Kidney (tissue), 13 donors: ENCODE measurements at regions not wholly inside any gene's neighbourhood (a gene's known extent, or its start where the extent isn't known, plus 50 kb on each side); places are given as distances from the start of the nearest gene placed in this dataset.
"Not testable (repeated sequence)": the region's sequence is repeated elsewhere in the genome, so short reads cannot be mapped to it uniquely, and the experiment has no call there.

Experiments used
- DNase-seq, 5 donors: peaks; one replicate each; pipeline ENCODE4 v3.0.0-alpha.2; 2013 to 2020
- FAIRE-seq: peaks from 2 replicates; lab custom pipeline; 2012; peaks lifted over from hg19 to GRCh38; lab: Jason Lieb, UNC
- H3K27ac ChIP-seq, 2 donors: one replicate each; pipeline ENCODE4 v1.7.0; 2013; ENCODE audit warnings: low read depth in 2 of 2, low read length in 2 of 2, inconsistent platforms in 1 of 2
- H3K27me3 ChIP-seq: one replicate; pipeline ENCODE4 v1.7.1; 2013; ENCODE audit warnings: low read length, inconsistent platforms; ENCODE audit not compliant: control insufficient read depth, insufficient read depth
- H3K36me3 ChIP-seq, 3 donors: one replicate each; pipeline versions ENCODE4 v1.7.0 to v1.7.1; 2013; ENCODE audit warnings: low read length in 3 of 3, control low read depth in 1 of 3, inconsistent platforms in 1 of 3; ENCODE audit not compliant: insufficient read depth in 3 of 3, control insufficient read depth in 2 of 3
- H3K4me1 ChIP-seq, 3 donors: one replicate each; pipeline versions ENCODE4 v1.7.0 to v1.7.1; 2013; ENCODE audit warnings: low read length in 3 of 3, inconsistent platforms in 1 of 3, low read depth in 1 of 3; ENCODE audit not compliant: control insufficient read depth in 2 of 3, insufficient read depth in 2 of 3
- H3K4me3 ChIP-seq, 3 donors: one replicate each; pipeline versions ENCODE4 v1.7.0 to v1.8.1; 2013; ENCODE audit warnings: low read length in 3 of 3, control low read depth in 1 of 3, inconsistent platforms in 1 of 3
- H3K9ac ChIP-seq, 3 donors: one replicate each; pipeline versions ENCODE4 v1.7.0 to v1.7.1; 2013; ENCODE audit warnings: low read length in 3 of 3, control low read depth in 1 of 3, inconsistent platforms in 1 of 3
- H3K9me3 ChIP-seq, 3 donors: one replicate each; pipeline versions ENCODE4 v1.7.0 to v1.7.1; 2013; ENCODE audit warnings: low read length in 3 of 3, control low read depth in 1 of 3, inconsistent platforms in 1 of 3; ENCODE audit not compliant: control insufficient read depth in 2 of 3, insufficient read depth in 1 of 3
- CTCF ChIP-seq: IDR thresholded peaks from 3 replicates; pipeline ENCODE4 v1.5.1; 2012; ENCODE audit warnings: mild to moderate bottlenecking, moderate library complexity, borderline replicate concordance; ENCODE audit not compliant: insufficient read depth; ENCODE audit errors: extremely low read depth
- intact Hi-C: fragments of 100-400 bp; cut with DNase I; formaldehyde crosslinking; loops from one replicate; pipeline ENCODE4 v1.11.1; 2022
- donor health status: control.
- donor health status: control.
- donor health status: control.
- donor health status: control.
- donor health status: control.
- donor health status: DM: yes; HTN: yes; CAD: no.
- donor health status: Normal renal cell carcinoma (clear cell type).

- Histone ChIP-seq H3K9ac (no peak overlapping the region), H3K36me3 (no peaks in the 10 kb centered on the region), H3K4me3 (no peak overlapping the region), H3K9me3 (no peaks in the 10 kb centered on the region), H3K4me1 (no peaks in the 10 kb centered on the region), H3K27ac (no peak overlapping the region), H3K27me3 (no peaks in the 10 kb centered on the region)
- intact Hi-C loops, result no loop called here
- DNase-seq, result peak in 1 of 5 donors; percentile 63
- TF ChIP-seq CTCF, result no peak
- no peak for FAIRE-seq
Measured at GRCh38 chr11:70597751-70598625, 199.7 kb downstream of the CTTN start.

GRCh38 chr11:70600911-70601415, 202.6 kb downstream of the CTTN start:
- H3K36me3 ChIP-seq, H3K9me3 ChIP-seq, H3K27me3 ChIP-seq, H3K27ac ChIP-seq, H3K4me1 ChIP-seq, H3K9ac ChIP-seq, H3K4me3 ChIP-seq, FAIRE-seq, intact Hi-C loops: not testable (repeated sequence)
- peak in 1 of 5 donors; percentile 9 for DNase-seq

- H3K9ac ChIP-seq, result no peak overlapping the region
- no peaks in the 10 kb centered on the region for H3K27me3 ChIP-seq
- TF ChIP-seq CTCF, result no peak
- FAIRE-seq, result no peak
- intact Hi-C loops, result no loop called here
- DNase-seq, result peak in 1 of 5 donors; percentile 15
- H3K4me1 ChIP-seq, result peaks cover 0 to 2% (median 0%) of the 10 kb centered on the region in 3 donors
- no peak overlapping the region for H3K27ac ChIP-seq
- H3K9me3 ChIP-seq, result no peaks in the 10 kb centered on the region
- H3K36me3 ChIP-seq, result no peaks in the 10 kb centered on the region
- H3K4me3 ChIP-seq, result no peak overlapping the region
Measured at GRCh38 chr11:70601861-70602538, 203.7 kb downstream of the CTTN start.
